ENCODE measurements at regions not wholly inside any gene's neighbourhood (a gene's known extent, or its start where the extent isn't known, plus 50 kb on each side); places are given as distances from the start of the nearest gene placed in this dataset.

GRCh38 chr14:100975671-100976070 is 72.1 kb upstream of the RTL1 start:
- TF ChIP-seq CTCF (IDR thresholded peaks at IDR 0.05) (no peak), POLR2A (IDR thresholded peaks at IDR 0.05) (no peak), POLR2AphosphoS5 (IDR thresholded peaks at IDR 0.05; ENCODE audit: insufficient read depth in 1 of 2, low read depth in 1 of 2) (no peak)

Data from vagina (tissue), 2 donors.